ENCODE measurements at regions not wholly inside any gene's neighbourhood (a gene's known extent, or its start where the extent isn't known, plus 50 kb on each side); places are given as distances from the start of the nearest gene placed in this dataset.

DNA sequence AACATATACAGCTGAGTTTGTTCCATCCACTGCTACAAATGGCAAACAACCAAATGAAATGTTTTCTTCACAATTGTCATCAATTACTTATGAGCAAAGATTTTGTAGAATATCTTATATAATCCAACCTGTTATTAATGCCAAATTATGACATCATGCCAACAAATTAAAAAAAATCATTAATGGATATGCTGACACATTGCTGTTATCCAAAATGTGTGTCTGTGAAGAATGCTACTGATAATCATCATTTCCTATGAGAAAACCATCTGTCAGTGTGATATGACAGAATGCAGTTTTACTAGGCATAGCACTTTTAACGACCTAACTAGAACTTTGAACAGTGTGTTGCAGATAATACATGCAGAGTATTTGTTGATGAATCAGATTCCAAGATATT lies 556.5 kb upstream of the KCNMB2 start:
- TF ChIP-seq EP300 (IDR thresholded peaks at IDR 0.05) (no peak), CTCF (IDR thresholded peaks at IDR 0.05) (no peak), POLR2A (IDR thresholded peaks at IDR 0.05) (no peak)
- Histone ChIP-seq H3K27me3 (no peaks in the 10 kb centered on the region), H3K4me3 (no peak overlapping the region), H3K36me3 (no peaks in the 10 kb centered on the region), H3K4me1 (ENCODE audit: insufficient read depth) (no peaks in the 10 kb centered on the region), H3K9me3 (no peaks in the 10 kb centered on the region), H3K27ac (no peak overlapping the region)
- WGBS, 3 donors: 71 to 79% (median 77%) methylated on average over 1 of the region's 1 CpG
- DNase-seq: no peak
- intact Hi-C loops (cut with DNase I): no loop called here

- H3K27ac ChIP-seq: no peak overlapping the region
- TF ChIP-seq EP300 (IDR thresholded peaks at IDR 0.05) (no peak), CTCF (IDR thresholded peaks at IDR 0.05) (no peak), POLR2A (IDR thresholded peaks at IDR 0.05) (no peak)
- no peaks in the 10 kb centered on the region for H3K4me1 ChIP-seq (ENCODE audit: insufficient read depth)
- H3K4me3 ChIP-seq: no peak overlapping the region
- no peaks in the 10 kb centered on the region for H3K9me3 ChIP-seq
- intact Hi-C loops (cut with DNase I): no loop called here
- H3K27me3 ChIP-seq: no peaks in the 10 kb centered on the region
- no peaks in the 10 kb centered on the region for H3K36me3 ChIP-seq
- DNase-seq: no peak
Measured at GRCh38 chr3:177981576-177981975, 554.7 kb upstream of the KCNMB2 start.

DNA sequence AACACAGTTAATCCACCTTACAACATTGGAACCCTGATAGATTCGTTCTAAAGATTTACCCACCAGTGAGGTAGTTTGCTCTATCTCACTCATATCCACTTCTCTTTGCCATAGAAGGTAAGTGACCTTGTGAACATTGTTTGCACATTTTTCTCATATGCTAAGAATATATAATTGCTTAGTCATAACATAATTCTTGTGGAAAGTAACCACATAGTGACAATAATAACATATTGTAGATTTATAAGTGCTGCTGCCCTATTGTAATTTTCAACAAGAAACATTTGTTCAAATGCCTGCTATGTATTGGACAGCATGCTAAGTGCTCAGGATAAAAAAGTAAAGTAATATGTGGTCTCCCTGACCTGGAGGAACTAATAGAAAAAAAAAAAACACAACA lies 554.2 kb upstream of the KCNMB2 start:
- Histone ChIP-seq H3K4me1 (ENCODE audit: insufficient read depth) (no peaks in the 10 kb centered on the region), H3K9me3 (no peaks in the 10 kb centered on the region), H3K36me3 (no peaks in the 10 kb centered on the region), H3K27ac (no peak overlapping the region), H3K27me3 (no peaks in the 10 kb centered on the region), H3K4me3 (no peak overlapping the region)
- WGBS, 3 donors: 79 to 88% (median 85%) methylated on average over 1 of the region's 1 CpG
- TF ChIP-seq CTCF (IDR thresholded peaks at IDR 0.05) (no peak), EP300 (IDR thresholded peaks at IDR 0.05) (no peak), POLR2A (IDR thresholded peaks at IDR 0.05) (no peak)
- intact Hi-C loops (cut with DNase I): no loop called here
- DNase-seq: no peak

DNA sequence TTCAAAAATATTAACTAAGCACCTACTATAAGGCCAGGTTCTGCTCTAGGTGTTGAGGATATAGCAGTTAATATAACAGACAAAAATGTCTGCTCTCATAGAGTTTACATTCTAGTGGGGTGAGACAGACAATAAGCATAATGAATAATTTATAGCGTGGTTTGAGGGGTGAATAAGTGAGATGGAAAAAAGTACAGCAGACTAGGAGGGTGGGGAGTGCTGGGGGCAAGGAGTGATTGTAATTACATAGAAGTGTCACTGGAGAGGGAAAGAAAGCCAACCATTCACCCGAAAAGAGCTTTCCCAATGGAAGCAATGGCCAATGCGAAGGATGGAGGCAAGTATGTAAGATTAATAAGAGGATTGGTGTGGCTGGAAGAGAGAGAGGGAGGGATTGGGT lies 552.9 kb upstream of the KCNMB2 start:
- Histone ChIP-seq H3K9me3 (no peaks in the 10 kb centered on the region), H3K27ac (no peak overlapping the region), H3K4me3 (no peak overlapping the region), H3K27me3 (no peaks in the 10 kb centered on the region), H3K4me1 (ENCODE audit: insufficient read depth) (no peaks in the 10 kb centered on the region), H3K36me3 (no peaks in the 10 kb centered on the region)
- DNase-seq: no peak
- intact Hi-C loops (cut with DNase I): no loop called here
- no peak for TF ChIP-seq CTCF (IDR thresholded peaks at IDR 0.05)
- no peak for TF ChIP-seq POLR2A (IDR thresholded peaks at IDR 0.05)
- TF ChIP-seq EP300 (IDR thresholded peaks at IDR 0.05): no peak
- WGBS, 3 donors: 72 to 95% (median 81%) methylated on average over 3 of the region's 3 CpGs

Measured in ovary (tissue), 7 donors.